HG03103 (cell line): ENCODE measurements at regions not wholly inside any gene's neighbourhood (a gene's known extent, or its start where the extent isn't known, plus 50 kb on each side); places are given as distances from the start of the nearest gene placed in this dataset.
"Not testable (repeated sequence)": the region's sequence is repeated elsewhere in the genome, so short reads cannot be mapped to it uniquely, and the experiment has no call there.

Source experiments
- ATAC-seq: cut with Tn5 transposase; IDR thresholded peaks from one replicate; pipeline ENCODE4 v1.9.1; 2021; ENCODE audit warnings: low read depth; ENCODE audit not compliant: unreplicated experiment

DNA sequence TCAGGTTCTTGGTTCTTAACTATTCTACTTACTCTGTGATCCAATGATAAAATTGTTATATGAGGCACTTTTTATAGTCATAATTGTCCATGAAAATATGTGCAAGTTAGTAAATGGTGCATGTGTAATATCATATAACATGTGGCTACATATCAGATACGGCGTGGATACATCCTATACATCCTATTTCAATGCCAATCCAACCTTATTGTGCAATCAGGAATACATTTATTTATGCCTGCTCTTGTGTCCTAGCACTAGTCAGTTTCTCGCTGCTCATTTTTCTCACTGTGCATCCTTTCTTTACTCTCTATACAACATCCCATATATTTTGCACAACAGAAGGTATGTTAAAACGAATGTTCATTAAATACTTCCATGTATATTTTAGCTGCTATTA is 1141.1 kb downstream of the FAT4 start:
- no peak for ATAC-seq

DNA sequence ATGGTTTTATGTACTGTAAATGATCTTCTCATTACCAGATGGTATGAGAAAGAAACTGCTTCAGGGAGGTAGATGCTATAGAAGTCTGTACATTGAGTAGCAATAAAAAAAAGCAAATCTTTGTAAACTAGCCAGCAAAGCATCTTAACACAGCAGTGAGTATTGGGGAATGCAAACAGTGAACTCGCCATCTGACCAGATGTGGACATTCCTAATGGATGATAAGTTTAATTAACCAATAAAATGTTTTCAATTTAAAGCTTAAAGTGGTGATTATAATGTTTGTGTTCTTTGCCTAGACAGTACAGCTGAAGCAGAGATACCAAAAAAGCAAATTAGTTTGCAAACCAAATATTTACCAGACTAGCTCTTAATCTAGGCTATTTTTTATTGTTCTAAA is 1144.2 kb downstream of the FAT4 start:
- no peak for ATAC-seq

DNA sequence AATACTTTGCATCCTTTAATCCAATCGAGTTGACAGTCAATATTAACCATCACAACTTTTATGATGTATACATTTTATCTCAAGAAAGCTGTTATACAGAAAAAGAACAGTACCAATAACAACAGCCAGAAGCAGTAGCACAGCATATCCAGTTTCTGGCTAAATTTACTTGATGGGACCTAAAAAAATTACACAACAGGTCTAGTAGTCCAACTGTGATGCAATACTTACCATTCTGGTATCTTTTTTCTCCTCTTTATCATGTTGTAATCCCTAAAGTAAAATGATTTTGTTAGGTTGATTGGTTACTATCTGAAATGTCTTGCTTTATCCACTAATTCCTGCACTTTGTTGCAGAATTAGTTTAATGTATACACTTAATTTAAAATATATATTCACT is 1150.6 kb downstream of the FAT4 start:
- ATAC-seq, result no peak

DNA sequence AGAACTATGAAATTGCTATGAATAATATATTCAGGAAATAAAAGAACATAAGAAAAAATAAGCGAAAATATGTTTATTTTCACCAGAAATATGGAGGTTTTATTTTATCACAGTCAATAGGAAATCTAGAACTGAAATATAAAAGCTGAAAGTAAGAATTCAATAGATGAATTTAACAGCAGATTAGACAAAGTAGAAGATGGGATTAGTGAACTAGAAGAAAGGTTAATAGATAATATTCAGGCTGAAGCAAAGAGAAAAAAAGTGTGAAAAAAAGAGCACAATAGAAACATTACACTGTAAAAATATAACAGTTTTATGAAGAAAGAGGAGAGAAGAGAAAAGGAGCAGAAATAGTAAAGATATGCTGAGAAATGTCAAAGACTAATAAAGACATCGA is 1152.1 kb downstream of the FAT4 start:
- no peak for ATAC-seq

GRCh38 chr4:126468144-126468543 is 1153.4 kb downstream of the FAT4 start:
- no peak for ATAC-seq

DNA sequence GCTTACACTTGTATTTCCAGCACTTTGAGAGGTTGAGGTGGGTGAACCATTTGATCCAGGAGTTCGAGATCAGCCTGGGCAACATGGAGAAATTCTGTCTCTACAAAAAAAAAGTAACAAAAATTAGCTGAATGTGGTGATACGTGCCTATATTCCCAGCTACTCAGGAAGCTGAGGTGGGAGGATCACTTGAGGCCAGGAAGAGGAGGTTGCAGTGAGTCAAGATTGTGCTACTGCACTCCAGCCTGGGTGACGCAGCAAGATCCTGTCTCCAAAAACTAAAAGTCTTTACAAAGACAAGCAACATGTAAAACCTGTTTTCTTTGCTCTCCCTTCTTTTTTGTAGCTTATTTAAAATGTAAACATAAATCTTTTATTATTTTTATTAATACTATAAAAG is 1156.1 kb downstream of the FAT4 start:
- ATAC-seq, result no peak

- no peak for ATAC-seq
These were observed 1157.0 kb upstream of the INTU start for GRCh38 chr4:126475730-126476129.

DNA sequence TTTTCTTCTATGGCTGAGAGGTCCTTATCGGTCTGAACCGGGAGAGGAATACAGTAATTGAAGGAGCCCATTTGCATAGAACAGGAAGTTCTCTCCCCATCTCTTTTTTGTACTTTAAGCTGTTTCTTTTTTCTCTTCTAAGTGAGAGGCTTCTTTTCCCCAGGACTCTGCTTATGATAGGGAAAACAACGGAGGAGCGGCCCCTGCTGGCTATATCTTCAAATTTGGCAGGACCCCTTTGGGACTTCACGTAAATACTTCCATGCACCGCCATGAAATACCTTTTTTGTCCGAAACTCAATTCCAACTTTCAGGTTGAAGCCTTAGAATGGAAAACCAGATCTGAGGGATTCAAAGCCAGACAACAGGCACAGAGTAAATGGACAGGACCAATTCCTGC is 1153.0 kb upstream of the INTU start:
- ATAC-seq, result no peak

- no peak for ATAC-seq
These were observed 1150.4 kb upstream of the INTU start for GRCh38 chr4:126482311-126482710.

DNA sequence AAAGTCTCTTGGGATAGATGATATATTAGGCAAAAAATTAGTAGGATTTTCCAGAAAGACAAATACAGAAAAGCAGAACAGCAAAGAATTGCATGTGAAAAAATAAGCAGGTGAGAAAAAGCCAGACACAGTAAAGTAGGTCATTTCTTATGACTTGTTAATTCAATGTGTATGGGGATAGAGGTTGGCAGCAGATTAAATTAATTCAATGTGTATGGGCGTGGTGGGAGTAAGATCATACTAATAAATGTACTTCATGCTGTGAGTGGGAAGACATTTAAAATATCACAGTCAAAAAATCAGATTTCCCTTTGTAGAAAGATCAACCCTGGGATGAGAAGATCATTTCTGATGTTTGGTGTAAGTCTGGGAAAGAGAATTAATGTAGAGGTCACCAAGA is 1146.4 kb upstream of the INTU start:
- ATAC-seq, result no peak

GRCh38 chr4:126489826-126490463 is 1142.8 kb upstream of the INTU start:
- no peak for ATAC-seq

- ATAC-seq, result no peak
These were observed 1137.5 kb upstream of the INTU start for GRCh38 chr4:126495163-126495752.

- ATAC-seq, result no peak
These were observed 1119.8 kb upstream of the INTU start for GRCh38 chr4:126512979-126513378.

DNA sequence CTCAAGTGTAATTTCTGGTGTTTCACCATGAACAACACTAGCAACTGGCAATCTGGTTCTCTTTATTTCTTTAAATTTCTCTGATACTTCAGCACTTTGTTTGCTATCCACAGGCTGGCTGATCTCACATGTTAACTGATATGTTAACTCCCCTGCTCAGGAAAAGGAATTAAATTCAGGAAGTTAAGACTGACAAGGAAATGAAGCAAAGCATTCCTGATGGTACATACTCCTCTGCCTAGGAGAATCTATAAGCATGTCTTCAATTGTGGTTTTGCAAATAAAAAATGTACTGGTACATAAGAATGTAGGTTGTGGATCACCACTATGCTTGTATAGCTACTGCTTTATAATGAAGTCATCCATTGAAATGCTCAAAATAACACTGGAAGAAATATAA is 1119.2 kb upstream of the INTU start:
- no peak for ATAC-seq

GRCh38 chr4:126520731-126521130 is 1112.0 kb upstream of the INTU start:
- ATAC-seq, result no peak

- ATAC-seq, result not testable (repeated sequence)
These were observed 1107.4 kb upstream of the INTU start for GRCh38 chr4:126525400-126525799.

DNA sequence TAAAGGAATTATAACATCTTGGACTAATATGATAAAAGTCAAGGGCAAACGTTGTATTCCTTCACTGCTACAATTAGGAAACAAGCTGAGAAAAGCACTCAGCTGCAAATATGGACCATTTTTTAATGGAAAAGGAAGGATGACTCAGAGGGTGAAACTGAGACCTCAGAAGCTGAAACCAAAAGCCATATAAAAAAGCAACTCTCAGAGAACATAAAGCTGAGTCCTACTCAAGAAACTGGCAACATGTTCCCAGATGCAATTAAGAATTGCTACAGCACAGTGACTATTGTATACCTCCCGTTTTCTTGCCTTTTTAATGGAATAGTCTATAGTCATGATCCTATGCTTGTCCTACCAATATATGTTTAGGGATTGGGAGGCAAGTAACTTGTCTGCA is 1106.4 kb upstream of the INTU start:
- ATAC-seq, result no peak

GRCh38 chr4:126529997-126530396 is 1102.8 kb upstream of the INTU start:
- ATAC-seq, result no peak

DNA sequence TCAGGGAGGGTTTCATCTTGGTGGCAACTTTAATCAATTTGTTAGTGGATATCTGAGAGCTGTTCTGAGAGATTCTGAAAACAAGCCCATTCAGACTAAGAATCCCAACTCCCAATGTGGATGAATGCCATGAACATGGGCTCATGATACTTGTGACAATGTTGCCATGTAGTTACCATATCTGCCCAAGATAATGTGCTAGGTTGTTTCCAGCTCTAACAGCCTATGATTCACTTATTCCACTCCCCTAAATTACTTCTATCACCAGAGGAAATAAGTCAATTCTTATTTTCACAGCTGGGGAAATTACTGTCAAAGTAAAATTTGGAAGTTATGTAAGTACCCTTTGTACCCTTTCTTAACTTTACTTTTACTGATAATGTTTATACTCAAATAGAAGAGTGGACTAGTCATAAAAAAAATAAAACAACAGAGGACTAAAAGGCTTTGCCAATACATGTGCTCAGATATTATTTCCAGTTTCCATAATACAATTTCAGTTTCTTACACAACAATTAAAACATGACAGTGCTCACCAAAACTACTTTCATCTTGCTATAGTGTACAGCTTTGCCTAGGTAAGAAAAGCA is 1101.7 kb upstream of the INTU start:
- ATAC-seq, result no peak

DNA sequence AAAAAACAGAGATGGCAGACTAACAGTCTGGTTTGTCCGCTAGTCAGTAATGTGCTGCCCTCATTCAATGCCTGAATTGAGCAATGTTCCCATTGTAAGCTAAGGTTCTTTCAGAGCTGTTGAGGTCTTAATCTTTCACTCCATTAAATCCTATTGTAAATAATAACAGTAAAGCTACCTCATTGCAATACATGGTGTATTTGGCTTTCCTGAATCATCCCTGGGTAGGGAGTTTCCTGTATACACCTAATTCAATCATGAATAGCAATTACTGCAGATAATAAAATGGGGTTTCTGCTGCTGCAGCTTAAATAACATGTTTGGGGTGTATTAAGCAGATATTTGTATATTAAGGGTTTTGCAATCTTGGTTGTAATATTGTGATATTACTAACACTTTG is 1100.2 kb upstream of the INTU start:
- no peak for ATAC-seq

- no peak for ATAC-seq
These were observed 1099.5 kb upstream of the INTU start for GRCh38 chr4:126533146-126533805.

DNA sequence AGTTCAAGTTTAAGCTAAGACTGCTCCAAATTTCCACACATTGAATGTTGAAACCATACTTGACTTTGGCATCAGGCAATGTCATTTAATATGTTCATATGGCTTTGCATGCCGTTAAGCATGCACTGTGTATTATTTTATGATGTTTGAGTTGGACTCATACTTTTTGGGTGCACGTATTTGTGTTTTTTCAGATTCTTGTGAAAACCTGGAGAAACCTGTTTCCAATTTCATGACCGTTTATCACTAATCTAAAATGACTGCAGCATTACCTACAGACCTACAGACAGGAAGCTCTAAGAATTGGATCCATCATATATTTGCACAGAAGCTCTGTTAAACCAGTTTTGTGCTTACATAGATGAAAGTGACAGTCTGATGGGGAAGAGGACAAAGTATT is 1093.0 kb upstream of the INTU start:
- no peak for ATAC-seq
